Body of pancreas (tissue), 4 donors: ENCODE measurements at regions not wholly inside any gene's neighbourhood (a gene's known extent, or its start where the extent isn't known, plus 50 kb on each side); places are given as distances from the start of the nearest gene placed in this dataset.
"Not testable (repeated sequence)": the region's sequence is repeated elsewhere in the genome, so short reads cannot be mapped to it uniquely, and the experiment has no call there.

Experiments
- ATAC-seq: fragments of 150-250 bp; one replicate; pipeline ENCODE4 v1.9.1; 2016
- DNase-seq, 4 donors: peaks; one replicate each; pipeline ENCODE4 v3.0.0-alpha.2; 2019
- H3K27ac ChIP-seq, 4 donors: fragments of 200-600 bp; sonication (generic); 1 replicate in 3 of 4; 2 replicates in 1 of 4; pipeline versions ENCODE4 v1.5.1 to v1.6.1; 2016 to 2019; ENCODE audit warnings: mild to moderate bottlenecking in 1 of 4, mixed read lengths in 1 of 4, moderate library complexity in 1 of 4
- H3K27me3 ChIP-seq, 2 donors: fragments of 200-600 bp; sonication (generic); one replicate each; pipeline ENCODE4 v1.6.0; 2016; ENCODE audit warnings: mild to moderate bottlenecking in 1 of 2
- H3K36me3 ChIP-seq, 2 donors: fragments of 200-600 bp; sonication (generic); replicated peaks in 1 of 2; 2 replicates each; pipeline ENCODE4 v1.5.1; 2016; ENCODE audit warnings: low read depth in 2 of 2; ENCODE audit not compliant: insufficient read depth in 1 of 2
- H3K4me1 ChIP-seq: fragments of 200-600 bp; sonication (generic); one replicate; pipeline ENCODE4 v1.6.0; 2016
- H3K4me3 ChIP-seq, 2 donors: fragments of 200-600 bp; sonication (generic); 1 replicate in 1 of 2; 2 replicates in 1 of 2; pipeline ENCODE4 v1.5.1; 2016 to 2019
- H3K9me3 ChIP-seq, 3 donors: fragments of 200-600 bp; sonication (generic); 1 replicate in 2 of 3; 2 replicates in 1 of 3; pipeline ENCODE4 v1.5.1; 2016
- CTCF ChIP-seq, 7 experiments: fragments of 450-650 bp in 4 of 7; fragments of 200-600 bp in 3 of 7; sonication (generic) in 3 of 7; IDR thresholded peaks; one replicate each; pipeline ENCODE4 v1.5.1; 2016 to 2019; ENCODE audit warnings: antibody characterized with exemption in 7 of 7
- POLR2A ChIP-seq, 3 donors: fragments of 450-650 bp; IDR thresholded peaks; one replicate each; pipeline ENCODE4 v1.6.1; 2016; ENCODE audit warnings: antibody characterized with exemption in 3 of 3, mild to moderate bottlenecking in 2 of 3
- WGBS, 2 donors: methylation state at CpG; one replicate each; pipeline ENCODE4 v1.1.5; 2017; 5-methylcytosine and 5-hydroxymethylcytosine counted together
- intact Hi-C: fragments of 100-400 bp; cut with DNase I; formaldehyde crosslinking; loops from one replicate; pipeline ENCODE4 v1.15.1; 2023

GRCh38 chrX:81411517-81411916 lies 209.6 kb downstream of the SH3BGRL start:
- no peaks in the 10 kb centered on the region for H3K36me3 ChIP-seq
- intact Hi-C loops: no loop called here
- no peaks in the 10 kb centered on the region for H3K27me3 ChIP-seq
- no peaks in the 10 kb centered on the region for H3K4me1 ChIP-seq
- H3K9me3 ChIP-seq: no peaks in the 10 kb centered on the region
- DNase-seq: no peak
- TF ChIP-seq CTCF (IDR thresholded peaks at IDR 0.05): no peak
- TF ChIP-seq POLR2A (IDR thresholded peaks at IDR 0.05): no peak
- no peak for ATAC-seq
- H3K4me3 ChIP-seq: no peak overlapping the region
- no peak overlapping the region for H3K27ac ChIP-seq

GRCh38 chrX:81412428-81412827 lies 210.5 kb downstream of the SH3BGRL start:
- no peak overlapping the region for H3K4me3 ChIP-seq
- H3K27ac ChIP-seq: no peak overlapping the region
- DNase-seq: no peak
- H3K36me3 ChIP-seq: no peaks in the 10 kb centered on the region
- 85 to 87% methylated on average over 13 of the region's 13 CpGs for WGBS, 2 donors
- TF ChIP-seq CTCF (IDR thresholded peaks at IDR 0.05): no peak
- no peak for TF ChIP-seq POLR2A (IDR thresholded peaks at IDR 0.05)
- no peaks in the 10 kb centered on the region for H3K27me3 ChIP-seq
- intact Hi-C loops: no loop called here
- ATAC-seq: no peak
- H3K4me1 ChIP-seq: no peaks in the 10 kb centered on the region
- H3K9me3 ChIP-seq: no peaks in the 10 kb centered on the region

- intact Hi-C loops, DNase-seq: not testable (repeated sequence)
These were observed 211.0 kb downstream of the SH3BGRL start for GRCh38 chrX:81412857-81413256.

GRCh38 chrX:81414630-81415029 lies 212.7 kb downstream of the SH3BGRL start:
- WGBS, 2 donors: 38 to 51% methylated on average over 3 of the region's 3 CpGs
- H3K27me3 ChIP-seq: no peaks in the 10 kb centered on the region
- no peak overlapping the region for H3K27ac ChIP-seq
- ATAC-seq (no peak), DNase-seq (no peak)
- H3K36me3 ChIP-seq: no peaks in the 10 kb centered on the region
- H3K9me3 ChIP-seq: no peaks in the 10 kb centered on the region
- TF ChIP-seq POLR2A (IDR thresholded peaks at IDR 0.05) (no peak), CTCF (IDR thresholded peaks at IDR 0.05) (no peak)
- intact Hi-C loops: no loop called here
- H3K4me1 ChIP-seq: no peaks in the 10 kb centered on the region
- no peak overlapping the region for H3K4me3 ChIP-seq

More at GRCh38 chrX:81412857-81413256, 211.0 kb downstream of the SH3BGRL start:
- ATAC-seq, H3K36me3 ChIP-seq, H3K27me3 ChIP-seq, H3K4me3 ChIP-seq, H3K27ac ChIP-seq, H3K9me3 ChIP-seq, H3K4me1 ChIP-seq: not testable (repeated sequence)
- WGBS, 2 donors: 78 to 86% methylated on average over 7 to 16 of the region's 16 CpGs
